Activated CD4-positive, CD25-positive, alpha-beta regulatory T cell treated with anti-CD3 and anti-CD28 coated beads, Interleukin-2, amount 50 U/mL, for 72 hours (primary cell): ENCODE measurements at regions not wholly inside any gene's neighbourhood (a gene's known extent, or its start where the extent isn't known, plus 50 kb on each side); places are given as distances from the start of the nearest gene placed in this dataset.

Experiments used
- DNase-seq: peaks from one replicate; pipeline ENCODE4 v3.0.0; 2021

DNA sequence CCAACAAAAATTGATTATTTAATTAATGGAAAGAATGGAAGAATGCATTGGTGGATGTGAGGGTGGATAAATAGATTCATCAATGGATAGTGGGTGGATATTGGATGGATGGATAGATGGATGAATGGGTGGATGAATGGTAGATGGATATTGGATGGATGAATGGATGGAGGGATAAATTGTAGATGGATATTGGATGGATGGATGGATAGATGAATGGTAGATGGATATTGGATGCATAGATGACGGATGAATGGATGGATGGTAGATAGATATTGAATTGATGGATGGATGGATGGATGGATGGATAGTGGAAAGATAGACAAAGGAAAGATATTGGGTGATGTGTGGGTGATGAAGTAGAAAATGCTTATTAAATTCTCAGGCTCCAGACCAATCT lies 123.6 kb upstream of the KAZN start:
- DNase-seq, result no peak

DNA sequence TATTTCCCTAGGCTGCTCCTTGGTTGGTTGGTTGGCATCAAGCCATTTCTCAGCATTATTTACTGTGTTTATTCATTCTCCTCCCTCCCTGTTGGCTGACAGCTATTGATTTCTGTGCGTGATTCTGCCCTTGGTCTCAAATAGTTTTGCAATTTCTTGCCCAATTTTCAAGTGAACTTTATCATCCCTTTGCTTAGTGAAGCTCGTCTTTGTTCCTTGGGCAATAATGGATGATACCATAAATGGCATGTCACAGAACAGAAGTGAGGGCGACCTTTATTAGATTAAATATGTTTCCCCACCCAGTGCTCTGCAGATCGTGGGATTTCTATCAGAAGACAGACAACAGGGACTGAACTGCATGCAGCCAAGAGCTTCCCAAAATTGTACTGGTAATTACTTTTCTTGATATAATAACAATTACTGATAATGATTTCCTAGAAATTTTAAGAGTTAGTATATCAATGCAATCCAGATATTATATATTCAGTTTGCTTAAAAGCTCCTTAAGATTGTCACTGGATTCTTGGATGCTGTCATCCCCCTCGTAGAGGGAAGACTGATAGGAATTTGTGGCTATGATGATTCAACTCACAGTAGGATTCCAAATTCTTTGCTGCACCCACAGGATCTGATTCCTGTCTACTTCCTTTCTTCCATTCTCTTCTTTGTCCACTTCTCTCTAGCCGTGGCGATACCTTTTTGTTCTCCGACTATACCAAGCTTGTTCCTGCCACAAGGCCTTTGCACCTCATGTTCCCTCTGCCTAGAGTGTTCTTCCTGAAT lies 122.1 kb upstream of the KAZN start:
- DNase-seq, result no peak

DNA sequence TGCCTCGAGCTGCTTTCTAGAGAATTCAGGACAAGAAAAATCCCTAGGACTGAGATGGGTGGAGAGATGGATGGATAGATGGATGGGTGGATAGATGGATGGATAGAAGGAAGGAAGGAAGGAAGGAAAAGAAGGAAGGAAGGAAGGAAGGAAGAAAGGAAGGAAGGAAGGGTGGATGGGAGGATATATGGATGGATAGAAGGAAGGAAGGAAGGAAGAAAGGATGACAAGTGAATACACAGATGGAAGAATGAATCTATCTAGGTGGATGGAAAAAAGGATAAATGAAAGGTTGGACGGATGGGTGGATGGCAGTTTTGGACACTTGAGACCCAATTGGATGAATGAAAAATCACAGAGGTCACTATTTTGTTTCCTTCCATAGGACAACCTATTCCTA lies 120.4 kb upstream of the KAZN start:
- no peak for DNase-seq

DNA sequence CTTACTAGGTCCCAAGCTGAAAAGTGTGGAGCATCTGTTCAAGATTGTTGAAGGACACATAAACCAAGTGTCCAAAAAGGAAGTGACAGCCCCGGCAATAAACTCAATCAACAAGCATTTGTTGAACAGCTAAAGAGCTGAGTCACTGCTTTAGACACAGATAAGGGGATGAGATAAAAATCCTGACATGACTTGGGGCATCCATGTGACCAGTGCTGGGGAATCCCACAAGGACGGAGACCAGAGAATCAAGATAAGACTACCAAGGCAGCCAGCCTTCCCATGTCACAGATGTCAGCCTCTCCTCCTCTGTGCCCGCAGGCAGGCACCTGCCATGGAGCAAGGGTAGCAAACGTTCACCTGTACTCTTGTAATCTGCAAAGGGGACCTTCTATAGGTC lies 118.6 kb upstream of the KAZN start:
- no peak for DNase-seq

DNA sequence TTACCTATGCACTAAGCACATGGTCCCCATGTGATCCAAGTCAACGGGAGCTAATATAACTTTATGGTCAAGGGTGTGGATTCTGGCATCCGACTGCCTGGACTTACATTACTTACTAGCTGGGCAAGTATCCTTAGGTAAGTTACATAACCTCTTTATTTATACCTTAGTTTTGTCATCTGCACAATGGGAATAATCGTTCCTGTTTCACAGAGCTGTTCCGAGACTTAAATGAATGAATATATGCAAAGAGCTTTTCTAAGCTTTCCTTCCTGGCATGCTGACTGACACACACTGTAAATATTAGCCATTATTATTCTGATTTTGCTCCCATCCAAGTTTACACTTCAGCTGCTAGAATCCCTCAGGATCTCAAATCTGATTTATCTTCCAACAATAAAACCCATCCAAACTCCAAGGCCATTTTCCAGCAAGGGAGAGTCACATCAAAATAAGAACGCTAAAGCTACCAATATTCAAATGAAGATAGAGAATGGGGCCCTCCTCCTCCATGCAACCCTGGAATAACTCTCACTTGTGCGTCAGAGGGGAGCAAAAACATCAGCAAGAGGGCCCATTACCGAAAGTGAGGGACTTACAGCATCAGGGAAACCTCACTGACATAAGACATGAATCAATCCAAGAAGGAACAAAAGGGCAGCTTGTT lies 115.6 kb upstream of the KAZN start:
- no peak for DNase-seq

DNA sequence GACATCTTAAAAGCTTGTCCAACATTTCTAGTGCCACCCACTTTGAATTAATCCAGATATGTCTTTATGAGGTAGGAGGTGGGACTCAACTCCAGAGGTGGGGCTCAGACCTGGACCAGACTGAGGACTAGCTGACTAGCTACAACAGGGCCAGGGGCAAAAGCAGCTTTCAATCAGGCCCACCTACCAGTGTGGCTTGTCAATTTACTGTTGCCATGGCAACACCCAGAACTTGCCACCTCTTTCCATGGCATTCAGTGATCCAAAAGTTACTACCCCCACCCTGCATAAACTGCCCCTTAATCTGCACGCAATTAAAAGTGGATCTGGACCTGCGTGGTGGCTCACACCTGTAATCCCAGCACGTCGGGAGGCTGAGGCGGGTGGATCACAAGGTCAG lies 113.2 kb upstream of the KAZN start:
- no peak for DNase-seq

DNA sequence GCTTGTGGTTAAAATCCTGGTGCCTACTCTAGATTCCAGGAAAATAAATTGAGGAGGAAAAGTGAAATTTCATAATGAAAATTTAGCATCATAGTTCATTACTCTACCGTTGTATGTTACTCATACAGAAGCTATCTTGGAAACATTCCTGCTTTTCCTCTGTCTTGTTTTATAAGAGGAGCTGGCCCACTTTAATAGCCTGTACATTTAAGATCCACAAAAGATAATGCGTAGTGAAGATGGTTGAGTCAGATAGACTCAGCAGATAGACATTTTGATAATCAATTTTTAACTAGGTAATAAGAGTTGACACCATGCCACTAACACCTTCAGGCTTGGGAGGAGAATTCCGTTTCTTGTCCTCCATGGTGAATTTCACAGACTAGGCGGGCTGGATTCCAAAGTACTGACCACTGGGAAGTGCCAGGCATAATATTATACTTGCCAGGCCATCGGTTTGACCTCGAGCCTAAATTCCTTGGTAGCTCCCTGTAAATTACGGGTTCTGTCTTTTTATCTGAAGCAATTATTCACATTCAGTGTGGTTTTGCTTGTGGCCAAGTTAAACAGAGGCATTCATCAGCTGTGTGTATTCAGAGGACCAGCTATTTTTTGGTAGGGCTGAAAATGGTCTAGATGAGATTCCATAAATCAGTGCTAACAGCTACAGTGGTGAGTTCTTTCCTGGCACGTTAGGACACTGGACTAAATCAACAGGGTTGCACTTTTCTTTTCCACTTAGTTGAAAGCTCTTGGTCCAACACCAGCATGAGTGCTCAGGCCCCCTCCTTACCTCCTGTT lies 111.9 kb upstream of the KAZN start:
- no peak for DNase-seq

DNA sequence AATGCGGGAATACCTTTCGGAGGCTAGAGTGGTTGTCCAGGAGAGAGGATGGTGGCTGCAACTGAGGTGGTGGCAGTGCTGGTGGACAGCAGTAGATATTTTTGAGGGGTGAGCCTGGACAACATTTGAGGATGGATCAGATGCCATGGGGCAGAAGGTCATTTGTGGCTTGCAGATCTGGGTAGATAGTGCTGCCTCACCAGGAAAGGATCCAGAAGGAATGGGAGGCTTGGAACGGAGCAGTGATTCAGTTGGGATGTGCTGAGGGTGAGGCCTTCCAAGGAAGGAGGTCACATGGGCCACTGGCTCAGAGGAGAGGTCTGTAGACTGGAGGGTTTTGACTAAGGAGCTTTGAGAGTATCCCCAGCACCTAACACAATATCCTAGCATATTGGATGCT lies 110.8 kb upstream of the KAZN start:
- DNase-seq, result no peak

DNA sequence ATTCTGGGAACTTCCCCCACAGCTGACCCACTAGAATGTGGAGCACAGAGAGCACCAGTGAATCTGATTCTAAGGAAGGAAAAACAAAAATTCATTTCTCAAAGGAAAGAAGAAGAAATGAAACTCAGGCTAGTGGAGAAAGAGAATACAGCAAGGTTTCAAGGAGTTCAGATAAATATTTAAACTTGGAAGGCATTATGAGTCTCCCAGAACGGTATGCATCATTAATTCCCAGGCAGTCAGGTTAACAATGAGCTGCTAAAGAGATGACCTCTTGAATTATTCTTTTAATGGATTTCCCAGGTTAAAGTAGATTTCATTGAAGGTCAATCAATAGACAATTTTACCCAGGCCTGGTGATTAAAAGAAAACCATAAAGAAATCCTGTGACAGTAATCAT lies 103.6 kb upstream of the KAZN start:
- DNase-seq, result no peak

DNA sequence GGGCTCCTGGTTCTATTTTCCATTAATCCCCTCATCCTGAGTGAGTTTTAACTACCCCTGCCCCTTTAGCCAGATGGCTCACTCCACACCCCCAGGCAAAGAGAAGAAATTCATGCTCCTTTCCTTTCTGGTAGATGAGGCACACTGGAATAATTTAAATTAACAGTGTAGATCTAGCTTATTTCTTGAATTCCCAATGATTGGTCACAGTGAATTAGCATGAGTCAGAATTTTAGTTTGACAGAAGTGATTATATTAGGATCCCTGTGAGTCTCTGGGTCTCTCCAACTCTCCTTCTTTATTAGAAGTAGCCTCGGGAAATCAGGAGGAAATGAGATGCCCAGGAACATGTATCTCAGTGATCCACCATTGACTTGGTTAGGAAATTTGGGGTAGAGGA lies 103.1 kb upstream of the KAZN start:
- no peak for DNase-seq

DNA sequence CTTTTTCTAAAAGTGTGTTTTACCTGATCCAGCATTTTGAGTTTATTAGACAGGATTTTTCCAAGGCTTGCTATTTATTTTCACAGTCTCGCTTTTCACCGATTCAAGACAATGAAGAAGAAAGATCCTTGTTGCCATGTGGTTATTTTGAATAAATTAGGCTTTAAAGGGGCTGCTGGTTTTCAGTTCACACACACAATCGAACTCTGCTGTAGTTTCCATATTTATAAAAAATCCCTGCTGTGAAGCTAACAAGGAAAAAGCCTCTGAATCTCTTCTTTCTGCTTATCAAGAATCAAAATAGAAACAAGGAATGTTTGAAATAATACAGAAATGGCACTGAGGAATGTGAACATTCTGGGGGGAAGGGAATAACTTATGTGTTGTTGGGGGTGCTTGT lies 102.5 kb upstream of the KAZN start:
- DNase-seq, result no peak

DNA sequence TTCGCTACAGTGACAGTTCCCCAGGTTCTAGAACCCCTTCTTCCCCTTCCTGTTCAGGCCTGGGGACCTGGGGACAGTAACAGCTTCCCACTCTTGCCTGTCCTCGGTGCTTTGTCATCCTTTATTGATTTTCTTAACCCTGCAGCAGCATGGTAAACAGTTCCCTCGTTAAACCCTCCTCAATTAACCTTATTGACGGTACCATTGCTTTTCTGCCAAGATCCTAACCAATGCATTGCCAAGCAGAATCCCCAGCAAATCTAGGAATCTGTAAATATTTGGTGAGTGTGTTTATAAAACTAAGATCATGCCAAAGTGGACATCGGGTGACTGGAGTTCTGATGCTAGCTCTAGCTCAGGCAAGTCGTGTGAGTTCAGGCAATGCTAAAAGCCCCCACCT lies 99.6 kb upstream of the KAZN start:
- no peak for DNase-seq

DNA sequence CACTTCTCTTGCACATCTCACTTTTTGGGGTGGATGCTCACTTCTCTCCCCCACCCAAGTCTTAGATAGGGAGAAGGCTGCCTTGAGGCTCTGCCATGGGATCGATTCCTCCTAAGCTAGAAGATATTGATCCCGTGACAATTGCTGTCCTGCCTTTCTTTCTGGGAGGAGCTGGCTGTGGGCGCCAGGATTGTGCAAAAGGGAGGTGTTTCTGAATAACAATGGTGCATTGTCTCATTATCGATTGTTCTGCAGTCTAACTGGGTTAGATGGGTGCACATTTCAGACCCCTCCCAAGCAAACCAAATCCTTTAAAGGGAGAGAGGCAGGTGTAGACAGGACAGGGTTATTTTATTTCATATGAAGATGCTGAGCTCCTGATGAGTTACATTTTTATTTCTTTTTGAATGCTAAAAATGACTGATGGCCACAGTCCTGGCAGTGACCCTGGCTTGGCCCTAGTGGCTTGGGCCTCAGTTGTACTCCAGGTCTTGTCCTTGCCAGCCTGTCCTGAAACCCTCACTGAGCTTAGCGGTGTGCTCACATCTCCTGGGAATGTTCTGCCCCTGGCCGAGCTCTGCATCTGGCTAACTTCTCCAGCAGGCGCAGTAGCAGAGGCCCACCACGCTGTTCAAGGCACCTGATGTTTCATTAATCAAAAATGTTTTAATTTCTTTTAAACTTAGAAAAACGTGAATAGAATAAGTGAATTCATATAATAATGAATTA lies 99.0 kb upstream of the KAZN start:
- no peak for DNase-seq

DNA sequence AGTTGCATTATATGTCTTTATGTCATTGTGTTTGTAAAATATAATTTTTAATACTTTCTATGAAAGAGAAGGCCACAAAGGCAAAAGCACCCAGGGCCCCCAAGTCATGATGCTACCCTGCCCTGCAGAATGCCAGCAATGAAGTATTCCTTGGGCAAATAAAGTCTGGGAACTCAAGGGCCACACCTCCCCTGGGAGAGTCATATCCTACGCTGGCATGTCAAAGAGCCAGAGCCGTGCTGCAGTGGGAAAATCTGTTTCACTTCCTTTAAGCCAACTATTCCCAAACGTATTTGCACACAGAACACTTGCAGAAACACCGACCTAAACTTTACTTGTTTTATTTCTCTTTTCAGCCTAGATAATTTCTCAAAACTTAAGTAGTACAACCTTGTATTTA lies 98.4 kb upstream of the KAZN start:
- DNase-seq, result no peak

DNA sequence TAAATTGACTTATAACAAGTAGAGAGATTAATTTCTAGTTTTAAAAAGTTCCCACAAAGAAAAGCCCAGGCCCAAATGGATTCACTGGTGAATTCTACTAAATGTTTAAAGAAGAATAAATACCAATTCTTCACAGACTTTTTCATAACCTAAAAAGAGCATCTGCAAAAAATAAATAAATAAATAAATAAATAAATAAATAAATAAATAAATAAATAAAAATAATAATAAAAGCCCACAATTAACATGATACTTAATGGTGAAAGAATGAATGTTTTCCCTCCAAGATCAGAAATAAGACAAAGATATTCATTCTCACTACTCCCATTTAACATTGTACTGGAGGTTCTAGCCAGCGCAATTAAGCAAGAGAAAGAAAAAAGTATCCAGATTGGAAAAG lies 97.6 kb upstream of the KAZN start:
- no peak for DNase-seq

DNA sequence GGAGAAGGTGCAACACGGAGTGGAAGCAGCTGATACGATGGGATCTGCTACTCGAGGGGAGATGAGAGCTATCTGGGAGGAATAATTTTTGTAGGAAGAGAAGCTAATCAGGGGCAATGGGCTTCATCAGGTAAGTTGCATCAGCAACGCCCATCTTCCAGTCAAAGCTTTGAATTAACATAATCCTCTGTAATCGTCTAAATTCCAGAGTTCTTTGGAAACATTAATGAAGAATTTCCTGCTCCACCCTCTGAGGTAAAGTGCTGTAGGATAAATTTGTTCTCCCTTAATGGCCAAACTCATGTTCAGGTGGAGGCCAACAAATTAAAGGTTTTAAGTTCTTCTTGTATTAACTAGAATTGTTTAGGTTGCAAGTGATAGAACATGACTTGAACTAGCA lies 94.0 kb upstream of the KAZN start:
- DNase-seq, result no peak

DNA sequence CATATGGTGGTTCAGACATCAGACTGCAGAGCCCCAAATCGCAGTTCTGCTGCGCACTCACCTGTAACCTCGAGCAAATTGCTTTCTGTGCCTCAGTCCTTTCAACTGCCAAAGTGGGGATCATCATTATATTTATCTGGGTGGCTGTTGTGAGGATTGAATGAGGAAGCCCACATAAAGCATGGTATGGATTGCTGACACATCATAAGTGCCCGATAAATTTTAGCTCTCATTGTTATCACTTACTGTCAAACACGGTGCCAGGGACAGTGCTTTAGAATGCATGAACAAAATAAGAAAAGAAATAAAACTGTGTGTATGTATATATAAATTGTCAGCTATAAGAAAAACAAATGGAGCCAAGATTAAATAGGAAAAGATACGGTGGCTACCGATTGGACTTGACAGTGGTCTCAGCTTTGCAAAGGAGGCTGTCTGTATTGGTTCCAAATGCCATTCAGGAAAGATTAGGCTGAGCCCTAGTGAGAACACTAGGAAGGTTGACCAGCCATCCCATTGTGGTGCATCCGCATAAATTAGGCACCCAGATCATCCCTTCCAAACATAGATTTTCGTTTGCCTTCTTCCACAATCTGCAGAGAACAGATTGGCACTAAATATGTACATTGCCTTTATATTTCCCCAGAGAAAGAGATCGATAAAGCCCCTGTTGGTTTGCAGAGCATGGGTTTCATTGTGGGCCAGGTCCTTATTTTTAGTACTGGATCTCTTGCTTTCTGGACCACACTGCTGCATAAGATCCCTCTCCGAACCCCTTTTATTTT lies 91.8 kb upstream of the KAZN start:
- DNase-seq, result no peak

DNA sequence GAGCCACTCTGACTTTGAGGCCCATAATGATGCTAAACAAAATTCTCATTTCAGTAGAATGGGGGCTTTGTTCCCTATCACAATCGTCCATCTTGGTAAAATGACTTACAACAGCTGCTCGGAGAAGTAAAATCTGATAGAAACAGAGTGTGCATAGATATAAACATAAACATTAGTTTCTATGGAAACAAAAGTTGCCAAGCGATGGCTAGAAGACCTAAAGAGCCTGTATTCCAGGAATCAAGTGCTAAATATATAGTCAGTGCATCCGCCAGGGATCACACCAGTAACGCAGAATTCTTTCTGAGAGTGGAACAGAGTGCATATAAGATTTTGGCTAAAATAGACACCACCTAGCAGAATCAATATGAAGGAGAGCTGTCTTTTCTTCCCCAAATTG lies 91.2 kb upstream of the KAZN start:
- DNase-seq, result no peak

DNA sequence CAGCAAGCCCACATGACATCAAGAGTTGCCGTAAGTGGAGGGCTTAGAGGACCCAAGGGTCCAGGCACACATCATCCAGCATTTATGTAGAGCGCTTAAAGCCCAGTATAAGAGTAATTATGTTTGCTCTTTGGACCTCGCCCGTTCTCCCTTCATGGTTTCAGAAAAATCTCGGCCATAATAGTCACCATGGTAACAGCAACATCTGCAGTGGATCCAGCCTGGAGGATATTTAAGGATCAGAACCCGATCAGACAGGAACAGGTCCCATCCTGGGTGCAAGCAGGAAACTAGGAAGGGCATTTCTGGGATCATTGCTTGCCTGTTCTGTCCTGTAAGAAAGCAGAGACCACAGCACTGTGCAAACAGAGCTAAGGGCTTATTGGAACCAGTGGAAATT lies 89.9 kb upstream of the KAZN start:
- DNase-seq, result no peak

DNA sequence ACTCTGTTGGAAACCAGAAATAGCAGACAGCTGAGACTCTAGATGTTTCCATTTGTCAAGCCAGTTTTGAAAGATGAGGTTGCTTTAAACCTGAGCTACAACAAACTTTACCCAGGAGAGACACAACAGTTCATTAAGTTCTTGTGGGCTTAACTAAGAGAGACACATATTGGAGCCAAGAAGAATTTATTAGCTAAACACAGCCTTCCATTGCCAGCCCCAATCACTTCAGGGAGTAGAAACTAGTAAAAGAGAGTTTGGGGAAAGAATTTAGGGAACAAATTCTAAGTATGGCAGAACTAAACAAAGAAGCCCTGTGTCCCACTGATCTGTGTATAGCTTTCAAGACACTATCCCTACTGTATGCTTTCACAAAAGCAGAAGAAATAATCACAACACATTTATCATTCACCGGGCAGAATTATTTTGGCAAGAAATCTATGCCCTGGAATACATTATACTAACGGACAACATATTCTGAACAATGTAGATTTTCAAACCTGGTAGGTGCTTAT lies 87.3 kb upstream of the KAZN start:
- DNase-seq, result no peak

DNA sequence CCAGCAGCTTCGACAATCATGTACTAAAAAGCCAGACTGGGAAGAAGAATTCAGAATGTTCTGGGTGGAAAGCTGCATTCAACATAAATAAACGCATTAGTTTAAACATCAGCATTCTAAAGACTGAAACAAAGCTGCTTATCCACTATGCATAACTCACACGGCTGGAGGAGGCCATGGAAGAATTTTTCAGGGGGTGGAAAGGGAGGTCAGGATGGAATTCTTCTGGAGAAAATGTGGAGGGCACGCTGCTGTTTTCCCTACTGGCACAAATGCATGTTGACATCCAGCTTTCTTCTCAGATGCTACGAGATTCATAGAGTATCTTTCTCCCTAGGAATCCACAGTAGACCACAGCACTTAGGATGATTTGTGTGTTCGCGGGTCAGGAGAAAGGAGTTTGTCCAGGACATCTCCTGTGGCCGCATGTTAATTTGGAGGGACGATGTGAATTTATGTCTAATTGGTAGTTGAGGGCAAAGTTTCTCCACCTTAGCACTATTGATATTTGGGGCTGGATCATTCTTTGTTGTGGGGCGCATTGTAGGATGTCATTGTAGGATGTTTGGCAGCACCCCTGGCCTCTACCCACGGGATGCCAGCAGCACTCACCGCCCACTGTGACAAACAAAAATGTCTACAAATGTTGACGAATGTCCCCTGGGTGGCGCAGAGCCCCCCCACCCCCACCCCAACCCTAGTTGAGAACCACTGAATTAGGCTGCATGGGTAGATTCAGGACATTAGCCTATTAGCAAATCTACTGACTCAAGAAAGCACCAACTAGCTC lies 86.5 kb upstream of the KAZN start:
- DNase-seq, result no peak

DNA sequence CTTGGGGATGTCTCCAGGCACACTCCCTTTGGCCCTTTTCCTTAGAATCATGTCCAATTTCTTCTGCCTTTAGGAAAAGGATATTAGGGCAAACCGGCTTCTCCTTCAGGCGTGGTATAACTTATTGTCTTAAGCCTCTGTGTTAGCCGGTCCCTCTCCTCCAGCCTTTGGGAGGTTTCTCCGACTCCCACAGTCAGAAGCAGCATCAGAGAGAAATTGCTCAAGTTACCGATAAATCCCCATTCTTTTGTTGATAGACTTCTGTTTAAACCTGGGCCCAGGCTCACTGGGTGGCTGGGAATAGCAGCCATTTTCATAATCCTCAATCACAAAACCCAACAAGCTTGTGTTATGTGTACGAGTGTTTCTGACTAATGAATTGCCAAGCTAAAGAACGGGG lies 85.4 kb upstream of the KAZN start:
- DNase-seq, result no peak
